ENCODE measurements at regions not wholly inside any gene's neighbourhood (a gene's known extent, or its start where the extent isn't known, plus 50 kb on each side); places are given as distances from the start of the nearest gene placed in this dataset.
"Not testable (repeated sequence)": the region's sequence is repeated elsewhere in the genome, so short reads cannot be mapped to it uniquely, and the experiment has no call there.

GRCh38 chr4:9505341-9505740 lies 61.1 kb downstream of the DEFB131A start:
- not testable (repeated sequence) for DNase-seq

- DNase-seq = not testable (repeated sequence)
Observed at GRCh38 chr4:9506672-9507071, 62.5 kb downstream of the DEFB131A start.

DNA sequence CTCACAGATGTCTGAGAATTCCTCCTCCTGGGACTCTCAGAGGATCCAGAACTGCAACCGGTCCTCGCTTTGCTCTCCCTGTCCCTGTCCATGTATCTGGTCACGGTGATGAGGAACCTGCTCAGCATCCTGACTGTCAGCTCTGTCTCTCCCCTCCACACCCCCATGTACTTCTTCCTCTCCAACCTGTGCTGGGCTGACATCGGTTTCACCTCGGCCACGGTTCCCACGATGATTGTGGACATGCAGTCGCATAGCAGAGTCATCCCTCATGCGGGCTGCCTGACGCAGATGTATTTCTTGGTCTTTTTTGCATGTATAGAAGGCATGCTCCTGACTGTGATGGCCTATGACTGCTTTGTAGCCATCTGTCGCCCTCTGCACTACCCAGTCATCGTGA lies 68.7 kb downstream of the DEFB131A start:
- DNase-seq = not testable (repeated sequence)

- DNase-seq = not testable (repeated sequence)
Observed at GRCh38 chr4:9519631-9520030, 75.4 kb downstream of the DEFB131A start.

- not testable (repeated sequence) for DNase-seq
Observed at GRCh38 chr4:9522903-9523302, 78.7 kb downstream of the DEFB131A start.

DNA sequence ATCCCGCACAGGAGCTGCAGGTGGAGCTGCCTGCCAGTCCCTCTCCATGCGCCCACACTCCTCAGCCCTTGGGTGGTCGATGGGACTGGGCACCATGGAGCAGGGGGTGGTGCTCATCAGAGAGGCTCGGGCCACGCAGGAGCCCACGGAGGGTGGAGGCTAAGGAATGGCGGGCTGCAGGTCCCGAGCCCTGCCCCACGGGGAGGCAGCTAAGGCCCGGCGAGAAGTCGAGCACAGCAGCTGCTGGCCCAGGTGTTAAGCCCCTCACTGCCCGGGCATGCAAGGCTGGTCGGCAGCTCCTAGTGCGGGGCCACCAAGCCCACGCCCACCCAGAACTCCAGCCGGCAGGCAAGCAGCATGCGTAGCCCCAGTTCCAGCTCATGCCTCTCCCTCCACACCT lies 80.2 kb downstream of the DEFB131A start:
- DNase-seq = not testable (repeated sequence)

DNA sequence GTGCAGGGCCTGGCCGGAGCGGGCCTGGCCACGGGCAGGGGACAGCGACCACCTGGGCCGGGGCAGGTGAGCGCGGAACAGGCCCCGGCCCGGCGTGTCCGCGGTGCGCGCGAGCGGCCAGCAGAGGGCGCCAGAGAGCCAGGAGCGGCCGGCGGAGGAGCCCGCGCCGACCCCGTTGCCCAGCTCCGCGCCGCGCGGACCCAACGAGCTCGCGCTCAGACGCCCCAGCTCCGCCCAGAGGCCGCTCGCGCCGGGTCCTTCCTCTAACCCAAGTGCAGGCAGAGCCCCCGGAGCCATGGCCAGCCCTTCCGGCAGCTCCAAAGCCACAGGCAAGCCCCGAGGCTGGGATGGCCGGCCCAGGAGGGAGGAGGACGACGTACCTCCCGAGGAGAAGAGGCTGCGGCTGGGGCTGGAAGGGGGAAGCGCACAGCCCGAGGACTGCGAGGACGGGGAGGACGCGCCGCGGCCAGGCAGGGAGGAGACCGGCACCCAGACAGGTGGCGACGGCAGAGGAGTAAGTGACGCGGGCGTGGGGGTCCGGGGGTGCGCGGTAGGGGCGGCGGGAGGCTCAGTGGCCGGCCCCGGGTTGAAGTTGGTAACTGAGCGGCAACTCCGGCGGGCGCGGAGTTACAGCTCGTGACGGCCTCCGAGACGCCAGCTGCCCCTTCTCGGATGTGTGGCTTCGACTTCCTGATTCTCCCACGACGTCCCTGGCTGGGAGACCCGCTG lies 88.1 kb downstream of the DEFB131A start:
- DNase-seq = peak; percentile 61

DNA sequence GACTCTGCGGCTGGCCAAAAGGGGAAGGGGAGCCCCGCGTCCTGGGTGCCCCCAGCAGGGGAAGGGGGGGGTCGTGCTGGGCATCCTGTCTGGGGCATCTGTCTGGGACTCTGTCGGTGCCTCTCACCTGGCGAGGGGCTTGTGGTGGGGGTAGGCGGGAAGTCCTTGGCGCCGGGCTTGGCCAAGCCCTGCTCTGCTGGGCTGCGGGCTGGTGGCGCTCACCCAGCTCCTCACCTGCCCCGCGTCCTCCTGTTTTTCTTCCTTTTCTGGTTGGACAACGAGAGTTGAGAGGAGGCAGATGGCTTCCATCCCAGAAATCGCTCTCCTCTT lies 88.6 kb downstream of the DEFB131A start:
- not testable (repeated sequence) for DNase-seq

DNA sequence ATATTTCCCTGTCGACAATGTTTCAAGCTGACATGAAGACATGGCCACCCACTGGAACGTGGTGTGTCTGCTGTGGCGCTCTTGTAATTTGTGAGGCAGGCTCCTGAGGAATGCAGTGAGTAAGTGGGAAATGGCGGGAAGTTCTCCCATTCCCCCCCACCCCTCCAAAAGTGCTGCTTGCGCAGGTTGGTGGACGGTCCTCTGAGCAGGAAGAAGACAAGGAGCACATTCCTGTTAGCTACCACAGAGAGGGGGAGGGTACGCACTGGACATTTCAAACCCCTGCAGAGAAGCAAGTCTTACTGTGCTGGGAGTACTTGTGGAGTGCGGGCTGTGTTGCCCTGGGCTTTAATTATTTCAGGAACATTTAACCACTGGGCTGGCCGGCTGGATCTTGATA lies 92.9 kb downstream of the DEFB131A start:
- not testable (repeated sequence) for DNase-seq

- DNase-seq = not testable (repeated sequence)
Observed at GRCh38 chr4:9539939-9540520, 95.8 kb downstream of the DEFB131A start.

GRCh38 chr4:9541388-9541915 lies 97.2 kb downstream of the DEFB131A start:
- not testable (repeated sequence) for DNase-seq

DNA sequence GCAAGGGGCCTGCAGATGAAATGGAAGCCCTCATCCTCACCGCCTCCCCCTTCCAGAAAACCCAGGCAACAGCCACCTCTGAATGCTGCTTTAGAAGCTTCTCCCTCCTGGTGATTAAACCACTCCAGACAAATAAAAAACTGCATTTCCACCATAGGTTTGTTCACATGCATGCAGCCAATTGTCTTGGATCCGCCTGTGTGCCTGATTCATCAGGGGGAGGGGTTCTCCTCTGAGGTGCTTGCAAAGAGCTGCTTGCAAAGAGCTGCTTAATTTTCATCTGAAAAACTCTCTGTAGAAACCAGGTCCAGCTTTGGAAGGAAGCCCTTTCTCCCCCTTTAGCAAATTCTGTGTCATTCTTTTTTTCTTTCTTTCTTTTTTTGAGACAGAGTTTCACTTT lies 100.6 kb downstream of the DEFB131A start:
- DNase-seq = not testable (repeated sequence)

- DNase-seq = not testable (repeated sequence)
Observed at GRCh38 chr4:9547470-9547869, 103.3 kb downstream of the DEFB131A start.

DNA sequence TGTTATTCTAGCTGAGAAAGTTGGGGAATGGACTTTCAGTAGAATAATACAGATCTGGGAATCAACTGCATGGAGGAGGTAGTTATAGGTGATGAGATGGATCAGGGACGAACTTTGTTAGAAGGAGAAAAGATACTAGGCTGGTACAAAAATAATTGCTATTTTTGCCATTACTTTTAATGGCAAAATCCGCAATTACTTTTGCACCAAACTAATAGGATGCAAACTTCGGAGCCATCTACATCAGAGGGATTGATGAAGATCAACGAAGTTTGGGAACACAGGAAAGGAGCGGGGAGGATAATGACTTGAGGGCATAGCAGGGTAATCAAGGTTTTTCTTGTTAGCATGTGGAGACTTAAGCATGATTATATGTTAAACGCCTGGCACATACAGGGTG lies 111.9 kb downstream of the DEFB131A start:
- DNase-seq = not testable (repeated sequence)

DNA sequence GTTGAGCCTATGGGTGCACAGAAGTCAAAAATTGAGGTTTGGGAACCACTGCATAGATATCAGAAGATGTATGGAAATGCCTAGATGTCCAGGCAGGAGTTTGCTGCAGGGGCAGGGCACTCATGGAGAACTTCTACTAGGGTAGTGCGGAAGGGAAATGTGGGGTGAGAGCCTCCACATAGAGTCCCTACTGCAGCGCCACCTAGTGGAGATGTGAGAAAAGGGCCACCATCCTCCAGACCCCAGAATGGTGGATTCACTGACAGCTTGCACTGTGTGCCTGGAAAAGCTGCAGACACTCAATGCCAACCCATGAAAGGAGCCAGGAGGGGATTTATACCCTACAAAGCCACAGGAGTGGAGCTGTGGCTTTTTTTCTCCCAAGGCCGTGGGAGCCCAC lies 133.7 kb downstream of the DEFB131A start:
- DNase-seq = not testable (repeated sequence)

DNA sequence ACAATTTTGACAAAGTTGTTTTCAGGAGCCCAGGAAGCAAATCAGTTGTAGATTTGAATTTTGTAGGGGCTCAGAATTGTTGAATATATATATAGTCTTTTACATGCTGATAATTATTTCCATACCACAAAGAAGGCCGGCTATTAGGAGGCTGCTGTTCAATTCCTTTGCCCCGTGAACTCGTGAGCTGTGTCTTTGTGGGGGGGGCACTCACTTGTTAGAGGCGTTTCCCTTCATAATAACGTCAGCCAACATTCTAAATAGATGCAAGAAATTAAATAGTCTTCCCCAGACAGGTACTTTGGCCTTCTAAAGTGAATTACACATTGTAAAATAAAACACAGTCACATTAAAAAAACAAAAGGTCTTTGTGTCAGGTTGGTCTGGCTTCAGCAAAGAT lies 138.7 kb downstream of the DEFB131A start:
- DNase-seq = not testable (repeated sequence)

GRCh38 chr4:9592010-9592409 lies 147.8 kb downstream of the DEFB131A start:
- DNase-seq = no peak

GRCh38 chr4:9594948-9595347 lies 150.7 kb downstream of the DEFB131A start:
- no peak for DNase-seq

GRCh38 chr4:9595531-9595930 lies 151.3 kb downstream of the DEFB131A start:
- not testable (repeated sequence) for DNase-seq

GRCh38 chr4:9599266-9599665 lies 155.1 kb downstream of the DEFB131A start:
- DNase-seq = no peak

DNA sequence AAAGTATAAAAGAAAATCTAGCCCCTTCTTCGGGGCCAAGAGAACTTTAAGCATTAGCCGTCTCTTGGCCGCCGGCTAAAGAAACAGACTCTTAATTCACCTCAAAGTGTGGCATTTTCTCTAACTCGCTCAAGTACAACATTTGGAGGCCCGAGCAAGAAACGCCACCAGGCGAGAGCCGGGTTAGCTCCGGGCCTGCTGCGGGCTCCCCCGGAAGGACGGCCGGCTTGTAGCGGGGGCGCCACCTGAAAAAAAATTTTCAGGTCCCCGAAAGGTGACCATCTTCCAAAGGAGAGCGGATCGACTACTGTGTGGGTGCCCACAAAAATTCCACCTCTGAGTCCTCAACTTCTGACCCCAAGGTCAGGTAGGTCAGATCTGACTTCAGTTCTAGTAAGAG lies 156.0 kb downstream of the DEFB131A start:
- DNase-seq = no peak

GRCh38 chr4:9602389-9602914 lies 158.2 kb downstream of the DEFB131A start:
- no peak for DNase-seq

DNA sequence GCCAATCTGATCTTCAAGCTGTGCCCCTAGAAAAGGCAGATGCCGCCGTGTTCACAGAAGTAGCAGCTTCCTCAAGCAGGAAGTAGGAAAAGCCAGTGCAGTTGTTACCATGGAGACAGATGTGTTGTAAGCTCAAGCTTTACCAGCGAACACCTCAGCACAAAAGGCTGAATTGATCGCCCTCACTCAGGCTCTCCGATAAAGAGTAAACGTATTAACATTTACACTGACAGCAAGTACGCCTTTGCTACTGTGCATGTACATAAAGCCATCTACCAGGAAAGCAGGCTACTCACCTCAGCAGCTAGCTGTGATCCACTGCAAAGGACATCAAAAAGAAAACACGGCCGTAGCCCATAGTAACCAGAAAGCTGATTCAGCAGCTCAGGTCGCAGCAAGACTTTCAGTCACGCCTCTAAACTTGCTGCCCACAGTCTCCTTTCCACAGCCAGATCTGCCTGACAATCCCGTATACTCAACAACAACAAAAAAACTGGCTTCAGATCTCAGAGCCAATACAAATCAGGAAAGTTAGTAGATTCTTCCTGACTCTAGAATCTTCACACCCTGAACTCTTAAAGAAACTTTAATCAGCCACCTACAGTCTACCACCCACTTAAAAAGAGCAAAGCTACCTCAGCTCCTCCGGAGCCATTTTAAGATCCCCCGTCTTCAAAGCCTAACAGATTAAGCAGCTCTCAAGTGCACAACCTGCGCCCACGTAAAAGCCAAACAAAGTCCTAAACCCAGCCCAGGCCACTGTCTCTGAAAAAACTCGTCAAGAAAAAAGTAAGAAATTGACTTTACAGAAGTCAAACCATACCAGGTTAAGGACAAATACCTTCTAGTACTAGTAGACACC lies 160.0 kb downstream of the DEFB131A start:
- DNase-seq = peak; percentile 75
